ENCODE measurements at regions not wholly inside any gene's neighbourhood (a gene's known extent, or its start where the extent isn't known, plus 50 kb on each side); places are given as distances from the start of the nearest gene placed in this dataset.

DNA sequence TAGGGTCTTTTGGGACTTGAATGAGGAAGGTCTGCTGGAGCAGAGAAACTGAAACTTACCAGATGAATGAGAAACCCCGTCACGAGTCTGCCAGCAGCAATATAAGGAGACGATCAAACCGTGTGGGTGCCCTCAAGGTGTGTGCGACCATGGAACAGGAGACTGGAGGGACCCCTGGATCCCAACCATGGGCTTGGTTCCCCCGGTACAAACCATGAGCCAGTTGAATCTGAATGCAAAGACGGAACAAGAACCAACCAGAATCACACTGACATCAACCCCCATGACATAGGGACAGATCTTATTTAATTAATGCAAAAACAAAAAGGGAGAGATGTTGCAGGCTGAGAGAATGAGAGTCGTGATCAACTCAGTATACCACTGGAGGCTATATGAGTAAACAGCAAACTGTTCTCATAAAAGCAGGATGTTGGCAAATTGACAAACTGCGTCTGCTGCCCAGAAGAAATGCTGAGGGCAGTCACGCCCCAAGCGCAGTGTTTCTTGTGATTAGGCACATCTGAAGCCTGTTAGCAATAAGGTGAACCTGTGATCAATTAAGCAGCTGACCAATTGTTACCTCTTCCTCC, 475.5 kb upstream of the ACO1 start (continued):
- TF ChIP-seq ZBTB40 (IDR thresholded peaks at IDR 0.05) = no peak
- no peak for TF ChIP-seq ZBTB40 (CRISPR knock-in tag; IDR thresholded peaks at IDR 0.05)
- no peak for TF ChIP-seq ZNF609 (CRISPR knock-in tag; IDR thresholded peaks at IDR 0.05; ENCODE audit: borderline replicate concordance)
- no peak for TF ChIP-seq ZNF253 (CRISPR knock-in tag; IDR thresholded peaks at IDR 0.05; ENCODE audit: borderline replicate concordance)
- TF ChIP-seq, protein P1, sequence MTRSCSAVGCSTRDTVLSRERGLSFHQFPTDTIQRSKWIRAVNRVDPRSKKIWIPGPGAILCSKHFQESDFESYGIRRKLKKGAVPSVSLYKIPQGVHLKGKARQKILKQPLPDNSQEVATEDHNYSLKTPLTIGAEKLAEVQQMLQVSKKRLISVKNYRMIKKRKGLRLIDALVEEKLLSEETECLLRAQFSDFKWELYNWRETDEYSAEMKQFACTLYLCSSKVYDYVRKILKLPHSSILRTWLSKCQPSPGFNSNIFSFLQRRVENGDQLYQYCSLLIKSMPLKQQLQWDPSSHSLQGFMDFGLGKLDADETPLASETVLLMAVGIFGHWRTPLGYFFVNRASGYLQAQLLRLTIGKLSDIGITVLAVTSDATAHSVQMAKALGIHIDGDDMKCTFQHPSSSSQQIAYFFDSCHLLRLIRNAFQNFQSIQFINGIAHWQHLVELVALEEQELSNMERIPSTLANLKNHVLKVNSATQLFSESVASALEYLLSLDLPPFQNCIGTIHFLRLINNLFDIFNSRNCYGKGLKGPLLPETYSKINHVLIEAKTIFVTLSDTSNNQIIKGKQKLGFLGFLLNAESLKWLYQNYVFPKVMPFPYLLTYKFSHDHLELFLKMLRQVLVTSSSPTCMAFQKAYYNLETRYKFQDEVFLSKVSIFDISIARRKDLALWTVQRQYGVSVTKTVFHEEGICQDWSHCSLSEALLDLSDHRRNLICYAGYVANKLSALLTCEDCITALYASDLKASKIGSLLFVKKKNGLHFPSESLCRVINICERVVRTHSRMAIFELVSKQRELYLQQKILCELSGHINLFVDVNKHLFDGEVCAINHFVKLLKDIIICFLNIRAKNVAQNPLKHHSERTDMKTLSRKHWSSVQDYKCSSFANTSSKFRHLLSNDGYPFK (CRISPR knock-in tag; IDR thresholded peaks at IDR 0.05; ENCODE audit: borderline replicate concordance) = no peak
